Breast epithelium (tissue), 4 donors: ENCODE measurements at regions not wholly inside any gene's neighbourhood (a gene's known extent, or its start where the extent isn't known, plus 50 kb on each side); places are given as distances from the start of the nearest gene placed in this dataset.

Source experiments
- DNase-seq, 2 donors: peaks; one replicate each; pipeline ENCODE4 v3.0.0-alpha.2; 2019; ENCODE audit warnings: low spot score in 2 of 2
- H3K27ac ChIP-seq, 2 donors: fragments of 200-600 bp; sonication (generic) in 1 of 2; one replicate each; pipeline ENCODE4 v1.5.1; 2016 to 2019; ENCODE audit warnings: mild to moderate bottlenecking in 1 of 2
- H3K27me3 ChIP-seq, 2 donors: fragments of 200-600 bp; sonication (generic) in 1 of 2; one replicate each; pipeline versions ENCODE4 v1.5.1 to v1.6.0; 2017 to 2019; ENCODE audit warnings: control low read depth in 1 of 2, mild to moderate bottlenecking in 1 of 2
- H3K36me3 ChIP-seq: fragments of 200-600 bp; one replicate; pipeline ENCODE4 v1.5.1; 2019
- H3K4me1 ChIP-seq, 2 donors: fragments of 200-600 bp; sonication (generic); one replicate each; pipeline ENCODE4 v1.5.1; 2016 to 2019; ENCODE audit warnings: control low read depth in 1 of 2
- H3K4me3 ChIP-seq, 3 donors: fragments of 200-600 bp; sonication (generic); 1 replicate in 2 of 3; 2 replicates in 1 of 3; pipeline ENCODE4 v1.5.1; 2016 to 2019; ENCODE audit warnings: mild to moderate bottlenecking in 3 of 3, moderate library complexity in 2 of 3
- H3K9me3 ChIP-seq, 2 donors: fragments of 200-600 bp; sonication (generic) in 1 of 2; one replicate each; pipeline ENCODE4 v1.5.1; 2016 to 2019; ENCODE audit warnings: control low read depth in 1 of 2
- CTCF ChIP-seq, 3 donors: fragments of 450-650 bp; IDR thresholded peaks; one replicate each; pipeline ENCODE4 v1.5.1; 2016 to 2017; ENCODE audit warnings: antibody characterized with exemption in 3 of 3, mild to moderate bottlenecking in 3 of 3, moderate library complexity in 3 of 3
- POLR2A ChIP-seq: fragments of 450-650 bp; IDR thresholded peaks from one replicate; pipeline ENCODE4 v1.6.1; 2016; ENCODE audit warnings: antibody characterized with exemption, mild to moderate bottlenecking, moderate library complexity
- POLR2AphosphoS5 ChIP-seq, 3 donors: sonication (generic); formaldehyde crosslinking; IDR thresholded peaks; one replicate each; pipeline ENCODE4 v1.6.1; 2017; ENCODE audit warnings: antibody characterized with exemption in 3 of 3
- intact Hi-C: fragments of 100-400 bp; cut with DNase I; formaldehyde crosslinking; loops from one replicate; pipeline ENCODE4 v1.15.1; 2023; ENCODE audit warnings: low total_unique reads

GRCh38 chr1:118306851-118307250 lies 121.8 kb upstream of the SPAG17 start:
- no peaks in the 10 kb centered on the region for H3K27me3 ChIP-seq
- intact Hi-C loops = no loop called here
- H3K9me3 ChIP-seq = no peaks in the 10 kb centered on the region
- H3K36me3 ChIP-seq = no peaks in the 10 kb centered on the region
- TF ChIP-seq POLR2AphosphoS5 (IDR thresholded peaks at IDR 0.05) = no peak
- no peak for TF ChIP-seq POLR2A
- no peak for TF ChIP-seq CTCF (IDR thresholded peaks at IDR 0.05)
- H3K27ac ChIP-seq = no peak overlapping the region
- no peak for DNase-seq
- H3K4me3 ChIP-seq = no peak overlapping the region
- no peaks in the 10 kb centered on the region for H3K4me1 ChIP-seq

GRCh38 chr1:118304722-118305359 lies 119.8 kb upstream of the SPAG17 start:
- Histone ChIP-seq H3K27me3 (no peaks in the 10 kb centered on the region), H3K4me1 (no peaks in the 10 kb centered on the region), H3K36me3 (no peaks in the 10 kb centered on the region), H3K4me3 (no peak overlapping the region), H3K27ac (no peak overlapping the region), H3K9me3 (no peaks in the 10 kb centered on the region)
- TF ChIP-seq POLR2AphosphoS5 (IDR thresholded peaks at IDR 0.05) (no peak), POLR2A (no peak), CTCF (IDR thresholded peaks at IDR 0.05) (peak in 1 of 3 donors; percentile 13)
- no peak for DNase-seq
- intact Hi-C loops = no loop called here

DNA sequence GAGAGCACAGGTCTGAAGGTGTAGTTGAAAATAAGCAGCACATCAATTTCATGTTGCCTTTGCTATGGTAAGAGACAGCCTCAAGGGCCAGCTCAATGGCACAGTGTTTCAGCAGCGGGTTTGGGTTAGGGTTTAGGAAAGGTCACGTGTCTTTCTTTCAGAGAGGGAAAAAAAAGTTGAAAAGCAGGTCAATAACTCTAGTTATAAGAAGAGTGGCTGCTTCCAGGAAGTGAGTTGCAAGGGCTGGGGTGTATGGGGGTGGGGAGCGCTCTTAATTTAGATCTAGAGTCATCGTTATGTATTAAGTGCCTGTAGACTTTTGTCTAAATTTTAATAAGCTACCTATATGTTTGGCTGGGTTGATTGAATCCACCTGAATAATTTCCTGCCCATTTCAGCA lies 118.5 kb upstream of the SPAG17 start:
- no peak for DNase-seq
- no peaks in the 10 kb centered on the region for H3K27me3 ChIP-seq
- intact Hi-C loops = no loop called here
- no peaks in the 10 kb centered on the region for H3K4me1 ChIP-seq
- H3K36me3 ChIP-seq = no peaks in the 10 kb centered on the region
- no peak overlapping the region for H3K4me3 ChIP-seq
- H3K9me3 ChIP-seq = no peaks in the 10 kb centered on the region
- TF ChIP-seq CTCF (IDR thresholded peaks at IDR 0.05) = no peak
- no peak for TF ChIP-seq POLR2AphosphoS5 (IDR thresholded peaks at IDR 0.05)
- TF ChIP-seq POLR2A = no peak
- no peak overlapping the region for H3K27ac ChIP-seq

GRCh38 chr1:118303064-118303463 lies 118.0 kb upstream of the SPAG17 start:
- Histone ChIP-seq H3K4me1 (no peaks in the 10 kb centered on the region), H3K9me3 (no peaks in the 10 kb centered on the region), H3K4me3 (no peak overlapping the region), H3K36me3 (no peaks in the 10 kb centered on the region), H3K27me3 (no peaks in the 10 kb centered on the region), H3K27ac (no peak overlapping the region)
- TF ChIP-seq CTCF (IDR thresholded peaks at IDR 0.05) (no peak), POLR2A (no peak), POLR2AphosphoS5 (IDR thresholded peaks at IDR 0.05) (no peak)
- intact Hi-C loops = no loop called here
- no peak for DNase-seq

- no peak for DNase-seq
- Histone ChIP-seq H3K4me1 (no peaks in the 10 kb centered on the region), H3K36me3 (no peaks in the 10 kb centered on the region), H3K27me3 (no peaks in the 10 kb centered on the region), H3K27ac (no peak overlapping the region), H3K4me3 (no peak overlapping the region), H3K9me3 (no peaks in the 10 kb centered on the region)
- TF ChIP-seq POLR2AphosphoS5 (IDR thresholded peaks at IDR 0.05) (no peak), CTCF (IDR thresholded peaks at IDR 0.05) (no peak), POLR2A (no peak)
- intact Hi-C loops = no loop called here
These were observed 117.1 kb upstream of the SPAG17 start for GRCh38 chr1:118302145-118302544.
